ENCODE measurements at regions not wholly inside any gene's neighbourhood (a gene's known extent, or its start where the extent isn't known, plus 50 kb on each side); places are given as distances from the start of the nearest gene placed in this dataset.

DNA sequence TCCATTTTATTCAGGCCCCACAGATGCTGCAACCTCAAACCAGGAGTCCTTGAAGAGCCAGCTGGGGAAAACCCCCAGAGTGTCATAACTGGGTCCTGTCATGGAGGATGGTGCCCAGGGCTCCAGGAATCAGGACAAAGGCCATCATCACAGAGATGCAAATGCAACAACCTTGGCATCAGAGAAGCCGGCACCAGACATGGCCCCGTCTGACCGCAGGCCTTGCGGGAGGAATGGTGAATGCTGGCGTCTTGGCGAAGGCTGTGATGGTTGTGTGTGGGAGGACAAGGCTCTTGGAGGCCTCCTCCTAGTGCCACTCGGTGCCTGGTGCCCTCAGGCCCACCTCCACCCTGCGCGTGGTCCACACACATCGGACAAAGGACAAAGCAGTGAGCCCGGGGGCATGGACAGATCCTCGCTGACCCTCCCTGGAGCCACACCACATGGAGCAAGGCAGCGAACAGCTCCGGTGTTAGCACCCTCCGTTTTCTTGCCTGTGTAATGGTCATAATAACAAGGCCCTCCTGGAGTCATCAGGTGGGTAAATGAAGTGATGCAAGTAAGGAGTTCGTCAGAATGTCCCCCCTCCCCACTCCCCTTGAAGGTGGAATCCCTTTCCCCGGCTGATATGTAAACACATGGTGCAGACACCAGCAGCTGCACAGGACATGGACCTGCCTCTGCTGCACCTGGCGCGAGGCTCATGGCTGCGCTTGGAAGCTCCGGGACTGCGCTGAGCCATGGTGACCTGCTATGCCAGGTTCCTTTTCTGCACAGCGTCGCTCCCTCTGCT, 380.7 kb downstream of the IRX2 start:
- TF ChIP-seq, protein P1, sequence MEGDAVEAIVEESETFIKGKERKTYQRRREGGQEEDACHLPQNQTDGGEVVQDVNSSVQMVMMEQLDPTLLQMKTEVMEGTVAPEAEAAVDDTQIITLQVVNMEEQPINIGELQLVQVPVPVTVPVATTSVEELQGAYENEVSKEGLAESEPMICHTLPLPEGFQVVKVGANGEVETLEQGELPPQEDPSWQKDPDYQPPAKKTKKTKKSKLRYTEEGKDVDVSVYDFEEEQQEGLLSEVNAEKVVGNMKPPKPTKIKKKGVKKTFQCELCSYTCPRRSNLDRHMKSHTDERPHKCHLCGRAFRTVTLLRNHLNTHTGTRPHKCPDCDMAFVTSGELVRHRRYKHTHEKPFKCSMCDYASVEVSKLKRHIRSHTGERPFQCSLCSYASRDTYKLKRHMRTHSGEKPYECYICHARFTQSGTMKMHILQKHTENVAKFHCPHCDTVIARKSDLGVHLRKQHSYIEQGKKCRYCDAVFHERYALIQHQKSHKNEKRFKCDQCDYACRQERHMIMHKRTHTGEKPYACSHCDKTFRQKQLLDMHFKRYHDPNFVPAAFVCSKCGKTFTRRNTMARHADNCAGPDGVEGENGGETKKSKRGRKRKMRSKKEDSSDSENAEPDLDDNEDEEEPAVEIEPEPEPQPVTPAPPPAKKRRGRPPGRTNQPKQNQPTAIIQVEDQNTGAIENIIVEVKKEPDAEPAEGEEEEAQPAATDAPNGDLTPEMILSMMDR (IDR thresholded peaks at IDR 0.05; ENCODE audit: control extremely low read depth in 1 of 3, insufficient read depth in 1 of 3, low read depth in 1 of 3, low read length in 3 of 3): no peak
- TF ChIP-seq TAF7 (optimal IDR thresholded peaks at IDR 0.05; ENCODE audit: borderline replicate concordance, low read depth, low read length): no peak
- TF ChIP-seq POLR2A (IDR thresholded peaks at IDR 0.05; ENCODE audit: control extremely low read depth in 1 of 2, low read depth in 2 of 2, low read length in 2 of 2): no peak
- TF ChIP-seq JUN (IDR thresholded peaks at IDR 0.05; ENCODE audit: low read depth, low read length): no peak
- TF ChIP-seq ASH2L (IDR thresholded peaks at IDR 0.05; ENCODE audit: low read length): no peak
- TF ChIP-seq POLR2AphosphoS5 (IDR thresholded peaks at IDR 0.05; ENCODE audit: low read depth, low read length): no peak

Measured in H1 (cell line).